ENCODE measurements at regions not wholly inside any gene's neighbourhood (a gene's known extent, or its start where the extent isn't known, plus 50 kb on each side); places are given as distances from the start of the nearest gene placed in this dataset.

DNA sequence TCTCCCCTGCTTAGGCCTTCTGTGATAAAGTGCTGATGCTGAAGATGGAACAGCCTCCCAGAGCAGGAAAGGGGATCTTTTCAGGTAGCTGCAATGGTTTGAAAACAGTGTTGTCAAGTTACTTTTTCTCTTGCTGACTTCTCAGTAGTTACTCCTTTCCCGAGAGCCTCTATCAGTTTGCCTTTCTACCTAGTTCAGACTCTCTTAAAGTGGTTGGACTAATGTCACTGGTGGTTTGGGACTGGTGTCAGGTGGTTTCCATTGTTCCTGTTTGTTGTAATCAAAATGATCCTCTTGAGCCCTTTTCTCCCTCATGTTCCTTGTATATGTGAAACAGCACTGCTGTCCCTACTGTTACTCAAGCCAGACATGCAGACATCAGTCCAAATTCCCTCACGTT lies 91.4 kb downstream of the FAM217A start:
- H3K27ac ChIP-seq: no peak overlapping the region
- no peak for DNase-seq (ENCODE audit: low spot score)
- TF ChIP-seq, protein P1, sequence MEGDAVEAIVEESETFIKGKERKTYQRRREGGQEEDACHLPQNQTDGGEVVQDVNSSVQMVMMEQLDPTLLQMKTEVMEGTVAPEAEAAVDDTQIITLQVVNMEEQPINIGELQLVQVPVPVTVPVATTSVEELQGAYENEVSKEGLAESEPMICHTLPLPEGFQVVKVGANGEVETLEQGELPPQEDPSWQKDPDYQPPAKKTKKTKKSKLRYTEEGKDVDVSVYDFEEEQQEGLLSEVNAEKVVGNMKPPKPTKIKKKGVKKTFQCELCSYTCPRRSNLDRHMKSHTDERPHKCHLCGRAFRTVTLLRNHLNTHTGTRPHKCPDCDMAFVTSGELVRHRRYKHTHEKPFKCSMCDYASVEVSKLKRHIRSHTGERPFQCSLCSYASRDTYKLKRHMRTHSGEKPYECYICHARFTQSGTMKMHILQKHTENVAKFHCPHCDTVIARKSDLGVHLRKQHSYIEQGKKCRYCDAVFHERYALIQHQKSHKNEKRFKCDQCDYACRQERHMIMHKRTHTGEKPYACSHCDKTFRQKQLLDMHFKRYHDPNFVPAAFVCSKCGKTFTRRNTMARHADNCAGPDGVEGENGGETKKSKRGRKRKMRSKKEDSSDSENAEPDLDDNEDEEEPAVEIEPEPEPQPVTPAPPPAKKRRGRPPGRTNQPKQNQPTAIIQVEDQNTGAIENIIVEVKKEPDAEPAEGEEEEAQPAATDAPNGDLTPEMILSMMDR (IDR thresholded peaks at IDR 0.05): no peak

DNA sequence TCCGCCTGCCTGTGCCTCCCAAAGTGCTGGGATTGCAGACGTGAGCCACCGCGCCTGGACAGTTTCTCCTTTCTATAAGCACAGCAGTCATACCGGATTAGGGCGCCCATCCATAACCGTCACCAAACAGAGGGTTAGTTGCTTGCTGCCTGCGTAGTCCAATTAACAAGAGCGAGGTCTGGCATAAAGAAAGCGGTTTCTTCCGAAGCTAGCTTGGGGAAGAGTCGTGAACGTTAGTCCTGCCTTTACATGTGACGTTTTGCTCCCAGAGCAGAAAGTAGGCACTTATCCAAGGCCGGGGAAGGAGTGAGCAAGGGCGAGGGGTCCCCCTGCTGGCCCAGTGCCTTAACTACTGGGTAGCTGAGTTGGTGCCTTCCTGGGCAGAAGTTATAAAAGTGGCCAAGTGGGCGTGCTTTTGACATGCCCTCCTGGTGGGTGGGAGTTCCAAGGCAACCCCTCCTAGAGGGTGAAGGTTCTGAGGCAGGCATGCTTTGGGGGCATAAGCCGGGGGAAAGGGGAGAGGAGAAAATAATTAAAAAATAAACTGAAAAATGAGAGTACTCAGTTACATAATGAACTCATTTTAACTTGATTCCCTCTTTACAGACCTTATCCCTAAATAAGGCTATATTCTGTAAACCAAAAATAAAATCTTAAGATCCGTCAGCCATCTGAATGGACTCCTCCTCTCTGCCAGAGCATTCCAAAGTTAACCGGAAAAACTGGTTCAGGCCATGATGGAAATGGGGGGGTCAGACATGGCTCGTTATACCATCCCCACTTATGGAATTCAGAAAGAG lies 88.0 kb downstream of the FAM217A start:
- TF ChIP-seq, protein P1 (IDR thresholded peaks at IDR 0.05): peak; percentile 65
- DNase-seq (ENCODE audit: low spot score): peak; percentile 92
- H3K27ac ChIP-seq: peak overlapping the region; percentile 74 to 89
- peak overlapping the region; percentile 76 for H3K4me3 ChIP-seq

More for the DNA sequence above, 91.4 kb downstream of the FAM217A start:
- H3K4me3 ChIP-seq: no peak overlapping the region

DNA sequence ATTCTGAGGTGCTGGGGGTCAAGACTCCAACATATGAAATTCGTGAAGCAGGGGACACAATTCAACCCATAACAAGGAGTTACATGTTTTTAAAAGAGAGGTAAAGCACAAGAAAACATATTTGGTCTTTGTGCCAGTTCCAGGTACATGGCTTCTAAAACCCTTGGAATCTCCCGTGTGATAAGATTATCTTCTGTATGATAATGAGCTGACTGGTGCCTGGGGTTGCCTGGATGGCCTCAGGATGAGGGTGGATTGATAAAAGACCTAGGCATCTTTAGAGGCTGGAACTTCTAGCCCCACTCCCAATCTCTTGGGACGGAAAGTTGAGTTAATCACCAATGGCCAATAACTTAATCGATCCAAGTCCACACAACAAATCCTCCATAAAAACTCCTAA lies 87.0 kb downstream of the FAM217A start:
- H3K4me3 ChIP-seq: no peak overlapping the region
- peak overlapping the region in 1 of 2 donors; percentile 89 for H3K27ac ChIP-seq
- TF ChIP-seq, protein P1 (IDR thresholded peaks at IDR 0.05): no peak
- no peak for DNase-seq (ENCODE audit: low spot score)

DNA sequence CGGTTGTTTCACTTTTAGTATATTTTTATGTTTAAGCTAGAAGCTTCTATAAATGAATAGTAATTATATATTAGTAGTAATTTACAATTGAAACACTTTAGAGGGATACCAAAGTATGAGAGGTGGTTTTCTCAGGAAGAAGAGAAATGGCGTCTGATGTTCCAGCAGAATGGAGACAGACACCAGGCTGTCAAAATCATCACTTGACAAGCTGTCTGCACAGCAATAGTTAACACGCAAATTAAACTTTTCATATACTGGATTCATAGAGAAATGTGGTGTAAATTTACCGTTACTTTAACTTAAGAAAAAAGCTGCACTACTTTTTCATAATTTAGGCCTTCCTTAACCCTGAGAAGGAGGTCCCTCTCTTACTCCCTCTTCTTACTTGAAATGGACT lies 82.6 kb downstream of the FAM217A start:
- H3K27ac ChIP-seq: peak overlapping the region in 1 of 2 donors; percentile 2
- H3K4me3 ChIP-seq: no peak overlapping the region
- no peak for DNase-seq (ENCODE audit: low spot score)
- TF ChIP-seq, protein P1 (IDR thresholded peaks at IDR 0.05): no peak

DNA sequence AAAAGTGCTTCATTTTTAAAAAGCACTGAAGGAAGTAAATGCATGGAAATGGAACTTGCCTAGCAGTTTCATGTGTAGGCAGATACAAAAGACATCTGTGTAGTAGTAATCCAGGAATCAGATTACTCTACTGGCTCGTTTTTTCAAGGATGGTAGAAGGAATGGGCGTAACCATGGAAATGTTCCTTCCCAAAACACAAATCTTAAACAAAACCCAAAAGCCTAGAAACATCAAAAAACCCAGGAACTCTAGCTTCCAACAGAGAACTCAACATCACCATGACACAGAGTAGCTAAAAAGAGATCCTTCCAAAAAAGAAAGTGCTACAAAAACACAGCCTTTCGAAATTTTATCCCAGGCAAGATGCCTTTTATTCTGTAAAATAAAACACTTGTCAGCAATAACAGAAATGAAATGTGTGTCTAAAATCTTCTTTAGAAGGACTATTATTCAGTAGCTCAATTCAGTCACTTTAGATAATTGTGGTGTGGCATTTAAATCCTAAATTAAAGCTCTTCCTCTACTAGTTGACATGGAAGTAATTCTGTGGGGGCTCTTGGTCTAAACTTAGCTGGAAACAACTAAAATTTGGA lies 81.7 kb downstream of the FAM217A start:
- TF ChIP-seq, protein P1 (IDR thresholded peaks at IDR 0.05): no peak
- DNase-seq (ENCODE audit: low spot score): no peak
- peak overlapping the region; percentile 7 for H3K4me3 ChIP-seq
- peak overlapping the region; percentile 11 to 39 for H3K27ac ChIP-seq

DNA sequence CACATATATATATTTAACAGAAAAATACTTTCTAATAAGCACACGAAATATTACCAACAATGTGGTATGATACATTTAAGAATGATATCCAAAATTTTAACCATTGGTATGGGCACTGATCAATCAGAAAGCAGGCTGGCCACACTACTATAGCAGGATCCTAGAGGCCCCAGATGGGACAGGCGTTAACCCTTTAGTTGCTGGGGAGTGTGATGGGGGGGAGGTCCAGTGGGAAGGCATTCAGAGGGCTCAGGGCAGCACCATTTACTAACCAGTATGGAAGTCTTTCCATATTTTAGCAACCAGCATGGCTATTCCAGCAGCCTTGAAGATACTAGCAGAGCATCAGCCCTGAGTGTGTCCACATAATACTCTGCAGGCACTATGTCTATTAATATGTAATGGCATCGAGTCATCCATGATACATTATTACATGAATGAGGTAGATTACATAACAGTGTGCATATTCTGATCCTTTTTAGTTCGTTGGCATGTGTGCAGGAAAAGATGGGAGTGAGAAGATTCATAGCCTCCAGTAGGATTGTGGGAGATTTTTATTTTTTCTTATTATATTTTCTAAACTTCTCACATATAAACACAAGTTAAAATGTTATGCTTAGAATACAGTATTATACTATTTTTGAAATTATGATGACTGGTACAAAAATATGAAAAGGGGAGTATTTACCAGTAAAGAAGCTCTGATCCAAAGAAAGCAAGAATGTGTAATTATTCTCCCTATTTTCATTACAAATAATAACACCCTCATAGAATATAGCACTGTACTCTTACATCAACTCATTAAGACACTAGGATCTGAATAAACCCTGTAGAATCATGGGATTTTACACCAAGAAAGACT lies 78.9 kb downstream of the FAM217A start:
- TF ChIP-seq, protein P1 (IDR thresholded peaks at IDR 0.05): no peak
- Histone ChIP-seq H3K27ac (no peak overlapping the region), H3K4me3 (no peak overlapping the region)
- DNase-seq (ENCODE audit: low spot score): no peak
